IMR-90 (cell line): ENCODE measurements at regions not wholly inside any gene's neighbourhood (a gene's known extent, or its start where the extent isn't known, plus 50 kb on each side); places are given as distances from the start of the nearest gene placed in this dataset.
A peak's percentile ranks its signal among the peaks of the same experiment; 100 is the strongest.
"Not testable (repeated sequence)": the region's sequence is repeated elsewhere in the genome, so short reads cannot be mapped to it uniquely, and the experiment has no call there.

Experiments
- ATAC-seq: fragments of 200-7000 bp; cut with Tn5 transposase; 2 replicates; pipeline ENCODE4 v1.9.1; 2020; ENCODE audit warnings: low read depth, mild to moderate bottlenecking, moderate library complexity
- BruUV-seq: library from RNA; stranded (reverse); fragments of 400-500 nt; replicated peaks from 2 replicates; lab custom pipeline; 2021; lab: Mats Ljungman, UMichigan
- CTCF ChIA-PET: fragments of 300-600 bp; formaldehyde crosslinking; extraction: SDS; loops from one replicate; lab custom pipeline; 2021; ENCODE audit warnings: antibody characterized with exemption; lab: Yijun Ruan, JAX
- POLR2A ChIA-PET: fragments of 300-600 bp; sonication (Branson Sonifier 250); formaldehyde crosslinking; loops from one replicate; lab custom pipeline; 2022; ENCODE audit warnings: antibody characterized with exemption; ENCODE audit not compliant: unreplicated experiment; lab: Charles Lee
- DNase-seq: peaks from one replicate; pipeline ENCODE4 v3.0.0; 2013
- H2AFZ ChIP-seq: replicated peaks from 2 replicates; pipeline ENCODE3; 2013; ENCODE audit warnings: low read length, mild to moderate bottlenecking; ENCODE audit not compliant: poor library complexity
- H2AK5ac ChIP-seq: 2 replicates; pipeline ENCODE4 v1.6.1; 2013; ENCODE audit warnings: low read depth, low read length, inconsistent platforms
- H2AK9ac ChIP-seq: replicated peaks from 2 replicates; pipeline ENCODE3; 2013; ENCODE audit warnings: mild to moderate bottlenecking, low read depth, low read length, moderate library complexity; ENCODE audit not compliant: poor library complexity
- H2BK120ac ChIP-seq: 2 replicates; pipeline ENCODE4 v1.6.1; 2013; ENCODE audit warnings: low read depth, low read length, inconsistent platforms
- H2BK15ac ChIP-seq: 3 replicates; pipeline ENCODE4 v1.6.1; 2013; ENCODE audit warnings: low read depth, low read length, inconsistent platforms
- H2BK20ac ChIP-seq: 2 replicates; pipeline ENCODE4 v1.6.1; 2013; ENCODE audit warnings: low read depth, mild to moderate bottlenecking, inconsistent platforms, low read length, moderate library complexity
- H2BK5ac ChIP-seq: 2 replicates; pipeline ENCODE4 v1.6.1; 2013; ENCODE audit warnings: mild to moderate bottlenecking, low read depth, low read length, inconsistent platforms; ENCODE audit not compliant: poor library complexity, severe bottlenecking
- H3K14ac ChIP-seq: replicated peaks from 2 replicates; pipeline ENCODE4 v1.6.1; 2013; ENCODE audit warnings: low read depth, low read length, inconsistent platforms
- H3K18ac ChIP-seq: 2 replicates; pipeline ENCODE4 v1.6.1; 2013; ENCODE audit warnings: low read depth, low read length, control low read depth
- H3K23ac ChIP-seq: 2 replicates; pipeline ENCODE4 v1.6.1; 2013; ENCODE audit warnings: low read depth, low read length, inconsistent platforms
- H3K27ac ChIP-seq: 2 replicates; pipeline ENCODE4 v1.5.1; 2013; ENCODE audit warnings: mild to moderate bottlenecking, control low read depth, low read length; ENCODE audit not compliant: insufficient read depth
- H3K27me3 ChIP-seq: 2 replicates; pipeline ENCODE4 v1.6.1; 2013; ENCODE audit warnings: low read length; ENCODE audit not compliant: control insufficient read depth, insufficient read depth
- H3K36me3 ChIP-seq: 2 replicates; pipeline ENCODE4 v1.6.1; 2013; ENCODE audit warnings: low read length, mixed read lengths; ENCODE audit not compliant: control insufficient read depth, insufficient read depth
- H3K4ac ChIP-seq: 2 replicates; pipeline ENCODE4 v1.6.1; 2013; ENCODE audit warnings: low read depth, low read length, inconsistent platforms
- H3K4me1 ChIP-seq: 2 replicates; pipeline ENCODE4 v1.6.1; 2013; ENCODE audit warnings: low read length, mixed read lengths; ENCODE audit not compliant: control insufficient read depth, insufficient read depth
- H3K4me2 ChIP-seq: 2 replicates; pipeline ENCODE4 v1.6.1; 2013; ENCODE audit warnings: low read depth, mild to moderate bottlenecking, control low read depth, low read length, moderate library complexity
- H3K4me3 ChIP-seq: 2 replicates; pipeline ENCODE4 v1.5.1; 2013; ENCODE audit warnings: low read depth, mild to moderate bottlenecking, control low read depth, low read length, moderate library complexity; ENCODE audit not compliant: insufficient read depth
- H3K56ac ChIP-seq: 2 replicates; pipeline ENCODE4 v1.6.1; 2013; ENCODE audit warnings: low read length, inconsistent platforms; ENCODE audit not compliant: insufficient read depth; ENCODE audit errors: extremely low read depth
- H3K79me1 ChIP-seq, 2 experiments: 2 replicates each; pipeline ENCODE4 v1.6.1; 2013; ENCODE audit warnings: low read length in 2 of 2, inconsistent platforms in 1 of 2, low read depth in 1 of 2
- H3K9ac ChIP-seq: 2 replicates; pipeline ENCODE4 v1.6.1; 2013; ENCODE audit warnings: low read depth, low read length, control low read depth
- H3K9me1 ChIP-seq: 2 replicates; pipeline ENCODE4 v1.6.1; 2013; ENCODE audit warnings: low read length, inconsistent platforms; ENCODE audit not compliant: insufficient read depth
- H3K9me3 ChIP-seq: 2 replicates; pipeline ENCODE4 v1.6.1; 2013; ENCODE audit warnings: low read length; ENCODE audit not compliant: control insufficient read depth, insufficient read depth
- H4K20me1 ChIP-seq: 2 replicates; pipeline ENCODE4 v1.6.1; 2013; ENCODE audit warnings: low read length, inconsistent platforms; ENCODE audit not compliant: insufficient read depth
- H4K5ac ChIP-seq: 2 replicates; pipeline ENCODE4 v1.6.1; 2013; ENCODE audit warnings: mild to moderate bottlenecking, low read depth, low read length, control low read depth
- H4K8ac ChIP-seq, 2 experiments: 2 replicates each; pipeline ENCODE4 v1.6.1; 2013; ENCODE audit warnings: low read depth in 2 of 2, low read length in 2 of 2, control low read depth in 1 of 2, inconsistent platforms in 1 of 2
- H4K91ac ChIP-seq: 2 replicates; pipeline ENCODE4 v1.6.1; 2013; ENCODE audit warnings: low read depth, low read length, inconsistent platforms; ENCODE audit not compliant: insufficient read depth
- BHLHE40 ChIP-seq: fragments of 150-350 bp; IDR thresholded peaks from 2 replicates; pipeline ENCODE4 v1.6.1; 2016; ENCODE audit warnings: mild to moderate bottlenecking, low read depth, low read length
- CEBPB ChIP-seq: IDR thresholded peaks from 2 replicates; pipeline ENCODE4 v1.6.1; 2012; ENCODE audit warnings: low read depth, low read length, improper control_type of control experiment
- FOS ChIP-seq: fragments of 150-350 bp; IDR thresholded peaks from 2 replicates; pipeline ENCODE4 v1.6.1; 2016; ENCODE audit warnings: low read depth, low read length
- MXI1 ChIP-seq: IDR thresholded peaks from 2 replicates; pipeline ENCODE4 v1.6.1; 2012; ENCODE audit warnings: low read depth, mild to moderate bottlenecking, low read length, moderate library complexity, borderline replicate concordance
- RCOR1 ChIP-seq: IDR thresholded peaks from 2 replicates; pipeline ENCODE4 v1.6.1; 2012; ENCODE audit warnings: mild to moderate bottlenecking, low read length, improper control_type of control experiment; ENCODE audit not compliant: insufficient replicate concordance
- WGBS, 2 experiments: methylation state at CpG; one replicate each; pipeline versions ENCODE4 v1.1.5 to v1.1.7; 2013; ENCODE audit warnings: missing lambda C conversion rate in 2 of 2; ENCODE audit not compliant: insufficient read length in 1 of 2; ENCODE audit errors: extremely low coverage in 2 of 2; 5-methylcytosine and 5-hydroxymethylcytosine counted together
- dilution Hi-C: fragments of 300-500 bp; cut with HindIII; formaldehyde crosslinking; loops from one replicate; pipeline ENCODE4 v1.14.3; 2018; ENCODE audit warnings: low sequenced_read_pairs; ENCODE audit not compliant: unreplicated experiment
- in situ Hi-C: fragments of 300-500 bp; cut with MboI; formaldehyde crosslinking; loops from 3 replicates; pipeline ENCODE4 v1.14.3; 2019; ENCODE audit warnings: low sequenced_read_pairs, inconsistent platforms, mixed read lengths
- intact Hi-C: fragments of 100-400 bp; cut with micrococcal nuclease; formaldehyde crosslinking; loops from 2 replicates; pipeline ENCODE4 v1.10.0; 2022

GRCh38 chr2:52414561-52415295 lies 1352.9 kb upstream of the CHAC2 start:
- CTCF ChIA-PET, result no interaction called here
- Histone ChIP-seq H3K56ac (no peak overlapping the region), H3K23ac (no peak overlapping the region), H4K91ac (no peak overlapping the region; the same call in 1 of the 2 replicates), H3K4ac (peak overlapping the region; percentile 39; the same call in 1 of the 2 replicates), H3K9me3 (no peaks in the 10 kb centered on the region), H3K36me3 (no peaks in the 10 kb centered on the region), H3K18ac (peak overlapping the region; percentile 84; the same call in 1 of the 2 replicates), H4K5ac (peak overlapping the region; percentile 59; the same call in 1 of the 2 replicates), H2BK5ac (no peak overlapping the region), H3K27me3 (no peaks in the 10 kb centered on the region), H3K27ac (no peak overlapping the region), H3K79me1 (no peaks in the 10 kb centered on the region), H2BK15ac (no peak overlapping the region), H2AK9ac (no peak overlapping the region), H3K4me1 (peaks cover 2% of the 10 kb centered on the region; the same call in 1 of the 2 replicates), H3K4me2 (no peak overlapping the region), H3K14ac (no peak overlapping the region), H3K9ac (no peak overlapping the region), H2AK5ac (no peak overlapping the region), H4K20me1 (no peaks in the 10 kb centered on the region), H2AFZ (peak overlapping the region; percentile 16), H3K4me3 (no peak overlapping the region), H3K9me1 (no peaks in the 10 kb centered on the region), H2BK20ac (no peak overlapping the region), H2BK120ac (peak overlapping the region; percentile 55; the same call in 1 of the 2 replicates), H4K8ac (peak overlapping the region in 1 of 2 experiments; percentile 23; a peak in 1 of 4 replicates)
- in situ Hi-C loops (no loop called here), intact Hi-C loops (no loop called here), dilution Hi-C loops (no loop called here)
- no peak for DNase-seq
- WGBS, 2 experiments, result no CpG with 5 or more reads among the region's 3 CpGs
- no peak for TF ChIP-seq CEBPB
- TF ChIP-seq RCOR1, result no peak
- TF ChIP-seq MXI1, result no peak
- no peak for TF ChIP-seq BHLHE40
- TF ChIP-seq FOS, result no peak
- BruUV-seq, result no TSS peak
- no peak for ATAC-seq
- POLR2A ChIA-PET, result no interaction called here

- H3K23ac ChIP-seq, H3K79me1 ChIP-seq, intact Hi-C loops, H3K36me3 ChIP-seq, H2BK20ac ChIP-seq, H3K27me3 ChIP-seq, H3K18ac ChIP-seq, H3K9me1 ChIP-seq, H3K4me3 ChIP-seq, H3K4me2 ChIP-seq, H2BK15ac ChIP-seq, CTCF ChIA-PET, H2BK5ac ChIP-seq, H3K14ac ChIP-seq, H4K5ac ChIP-seq, H4K91ac ChIP-seq, H2AK5ac ChIP-seq, in situ Hi-C loops, H3K9me3 ChIP-seq, H3K4ac ChIP-seq, H2BK120ac ChIP-seq, H4K8ac ChIP-seq, H4K20me1 ChIP-seq, H3K4me1 ChIP-seq, H2AK9ac ChIP-seq, BruUV-seq, dilution Hi-C loops, DNase-seq, POLR2A ChIA-PET, H3K9ac ChIP-seq, ATAC-seq, H3K56ac ChIP-seq, H3K27ac ChIP-seq, H2AFZ ChIP-seq: not testable (repeated sequence)
- no CpG with 5 or more reads among the region's 12 CpGs for WGBS, 2 experiments
Observed at GRCh38 chr2:52409308-52410118, 1358.1 kb upstream of the CHAC2 start.
